GM23338 (cell line): ENCODE measurements at regions not wholly inside any gene's neighbourhood (a gene's known extent, or its start where the extent isn't known, plus 50 kb on each side); places are given as distances from the start of the nearest gene placed in this dataset.

Source experiments
- ATAC-seq: fragments of 200-7000 bp; cut with Tn5 transposase; 3 replicates; pipeline ENCODE4 v1.9.1; 2020
- DNase-seq: peaks from one replicate; pipeline ENCODE4 v3.0.0-alpha.2; 2015; ENCODE audit warnings: low spot score
- H2AFZ ChIP-seq: fragments of 200-600 bp; sonication (generic); 2 replicates; pipeline ENCODE4 v1.8.0; 2016; ENCODE audit warnings: antibody characterized with exemption, mild to moderate bottlenecking, moderate library complexity
- H3F3A ChIP-seq: fragments of 200-600 bp; sonication (generic); replicated peaks from 2 replicates; pipeline ENCODE4 v1.8.0; 2017; ENCODE audit warnings: antibody characterized with exemption, mixed run types, low read depth
- H3K27ac ChIP-seq: fragments of 200-600 bp; sonication (generic); 2 replicates; pipeline ENCODE4 v1.6.1; 2016; ENCODE audit warnings: low read depth
- H3K27me3 ChIP-seq: fragments of 200-600 bp; sonication (generic); 2 replicates; pipeline ENCODE4 v1.8.0; 2016; ENCODE audit warnings: mild to moderate bottlenecking, mixed run types, moderate library complexity; ENCODE audit not compliant: insufficient read depth
- H3K36me3 ChIP-seq: fragments of 200-600 bp; sonication (generic); 2 replicates; pipeline ENCODE4 v1.8.0; 2016; ENCODE audit warnings: mild to moderate bottlenecking; ENCODE audit not compliant: insufficient read depth
- H3K4me1 ChIP-seq: fragments of 200-600 bp; sonication (generic); 2 replicates; pipeline ENCODE4 v1.8.0; 2016; ENCODE audit warnings: mild to moderate bottlenecking, moderate library complexity; ENCODE audit not compliant: insufficient read depth
- H3K4me2 ChIP-seq: fragments of 200-600 bp; sonication (generic); 2 replicates; pipeline ENCODE4 v1.7.1; 2017; ENCODE audit warnings: mixed run types
- H3K4me3 ChIP-seq: fragments of 200-600 bp; sonication (generic); 2 replicates; pipeline ENCODE4 v1.6.1; 2016; ENCODE audit warnings: mixed run types
- H3K79me2 ChIP-seq: fragments of 200-600 bp; sonication (generic); replicated peaks from 2 replicates; pipeline ENCODE4 v1.8.0; 2017; ENCODE audit warnings: mild to moderate bottlenecking; ENCODE audit not compliant: insufficient read depth
- H3K9me2 ChIP-seq: fragments of 200-600 bp; sonication (generic); 2 replicates; pipeline ENCODE4 v1.8.0; 2017; ENCODE audit not compliant: insufficient read depth
- H4K20me1 ChIP-seq: fragments of 200-600 bp; sonication (generic); replicated peaks from 2 replicates; pipeline ENCODE4 v1.8.0; 2017; ENCODE audit warnings: mild to moderate bottlenecking; ENCODE audit not compliant: insufficient read depth
- H3K27ac Mint-ChIP-seq: 2 replicates; pipeline ENCODE4 v1.8.0; 2020; ENCODE audit warnings: inconsistent platforms, mild to moderate bottlenecking, moderate library complexity, mixed read lengths
- H3K27me3 Mint-ChIP-seq: 3 replicates; pipeline ENCODE4 v1.8.0; 2022; ENCODE audit warnings: low read depth, mild to moderate bottlenecking, moderate library complexity, mixed read lengths, inconsistent platforms; ENCODE audit not compliant: insufficient read depth, poor library complexity
- H3K36me3 Mint-ChIP-seq: 3 replicates; pipeline ENCODE4 v1.8.0; 2021; ENCODE audit warnings: low read depth, mild to moderate bottlenecking, inconsistent platforms, moderate library complexity, mixed read lengths
- H3K4me1 Mint-ChIP-seq: 3 replicates; pipeline ENCODE4 v1.8.0; 2020; ENCODE audit warnings: mild to moderate bottlenecking, inconsistent platforms, mixed read lengths
- H3K4me3 Mint-ChIP-seq: 3 replicates; pipeline ENCODE4 v1.8.0; 2021; ENCODE audit warnings: moderate library complexity, mild to moderate bottlenecking, inconsistent platforms, mixed read lengths
- H3K9me3 Mint-ChIP-seq: 3 replicates; pipeline ENCODE4 v1.8.0; 2020; ENCODE audit warnings: moderate library complexity, mild to moderate bottlenecking, inconsistent platforms, mixed read lengths
- CREB1 ChIP-seq: fragments of 250-450 bp; sonication (Bioruptor Pico); IDR thresholded peaks from 2 replicates; pipeline ENCODE4 v1.5.0; 2020; ENCODE audit warnings: low read depth, mild to moderate bottlenecking, moderate library complexity
- CTCF ChIP-seq, 2 experiments: fragments of 200-600 bp in 1 of 2; sonication (generic) in 1 of 2; conservative IDR thresholded peaks; 2 replicates each; pipeline versions ENCODE4 v1.5.1 to v1.6.1; 2016 to 2017; ENCODE audit warnings: antibody characterized with exemption in 2 of 2, low read depth in 2 of 2, mild to moderate bottlenecking in 2 of 2, moderate library complexity in 1 of 2
- ETS1 ChIP-seq: IDR thresholded peaks from 2 replicates; pipeline ENCODE4 v1.6.1; 2016; ENCODE audit warnings: antibody characterized with exemption
- EZH2 ChIP-seq: fragments of 200-600 bp; sonication (generic); IDR thresholded peaks from one replicate; pipeline ENCODE4 v1.8.0; 2017; ENCODE audit warnings: antibody characterized with exemption, mild to moderate bottlenecking, low read depth; ENCODE audit not compliant: unreplicated experiment
- EZH2phosphoT487 ChIP-seq: fragments of 200-600 bp; sonication (generic); IDR thresholded peaks from one replicate; pipeline ENCODE4 v1.8.1; 2018; ENCODE audit warnings: antibody characterized with exemption; ENCODE audit not compliant: unreplicated experiment
- JUNB ChIP-seq: IDR thresholded peaks from one replicate; pipeline ENCODE4 v1.6.1; 2016; ENCODE audit warnings: antibody characterized with exemption; ENCODE audit not compliant: unreplicated experiment
- NANOG ChIP-seq: IDR thresholded peaks from 2 replicates; pipeline ENCODE4 v1.6.1; 2016; ENCODE audit warnings: antibody characterized with exemption, borderline replicate concordance
- POLR2AphosphoS5 ChIP-seq: IDR thresholded peaks from 2 replicates; pipeline ENCODE4 v1.6.1; 2016; ENCODE audit warnings: antibody characterized with exemption, low read depth
- REST ChIP-seq: IDR thresholded peaks from one replicate; pipeline ENCODE4 v1.6.1; 2018; ENCODE audit warnings: antibody characterized with exemption; ENCODE audit not compliant: unreplicated experiment
- STAT1 ChIP-seq: IDR thresholded peaks from one replicate; pipeline ENCODE4 v1.6.1; 2016; ENCODE audit warnings: antibody characterized with exemption; ENCODE audit not compliant: unreplicated experiment
- ZNF114 ChIP-seq: fragments of 250-450 bp; sonication (Bioruptor Pico); IDR thresholded peaks from 2 replicates; pipeline ENCODE4 v1.5.0; 2020; ENCODE audit warnings: mild to moderate bottlenecking, moderate library complexity
- ZNF331 ChIP-seq: fragments of 250-450 bp; sonication (Bioruptor Pico); IDR thresholded peaks from 2 replicates; pipeline ENCODE4 v1.5.0; 2020; ENCODE audit warnings: low read depth, mild to moderate bottlenecking, moderate library complexity
- ZNF462 ChIP-seq: fragments of 250-450 bp; sonication (Bioruptor Pico); IDR thresholded peaks from 2 replicates; pipeline ENCODE4 v1.5.0; 2020; ENCODE audit warnings: mild to moderate bottlenecking, moderate library complexity

GRCh38 chr4:169898095-169898494 lies 128.1 kb downstream of the MFAP3L start:
- no peak for ATAC-seq
- Histone ChIP-seq H3K36me3 (no peaks in the 10 kb centered on the region), H3K4me1 (no peaks in the 10 kb centered on the region), H3K27me3 (no peaks in the 10 kb centered on the region), H3K79me2 (no peaks in the 10 kb centered on the region), H3K9me2 (no peaks in the 10 kb centered on the region), H4K20me1 (no peaks in the 10 kb centered on the region), H3K4me2 (no peak overlapping the region), H3F3A (no peaks in the 10 kb centered on the region), H3K27ac (no peak overlapping the region), H3K4me3 (no peak overlapping the region), H2AFZ (no peak overlapping the region)
- H3K4me1 Mint-ChIP-seq = no peaks in the 10 kb centered on the region; the same call in 1 of the 3 replicates
- H3K4me3 Mint-ChIP-seq = no peak overlapping the region
- no peaks in the 10 kb centered on the region; the same call in 2 of the 3 replicates for H3K9me3 Mint-ChIP-seq
- H3K27ac Mint-ChIP-seq = no peak overlapping the region
- H3K27me3 Mint-ChIP-seq = peaks cover 2% of the 10 kb centered on the region
- H3K36me3 Mint-ChIP-seq = no peaks in the 10 kb centered on the region
- DNase-seq = no peak
- TF ChIP-seq JUNB (no peak), CREB1 (CRISPR knock-in tag) (no peak), ZNF114 (no peak), EZH2 (no peak), ZNF331 (CRISPR knock-in tag) (no peak), REST (no peak), CTCF (conservative IDR thresholded peaks at IDR 0.05; ENCODE audit: low read depth in 2 of 2) (no peak), ETS1 (no peak), ZNF462 (CRISPR knock-in tag) (no peak), NANOG (no peak), POLR2AphosphoS5 (no peak), EZH2phosphoT487 (no peak), STAT1 (no peak)
